ENCODE measurements at regions not wholly inside any gene's neighbourhood (a gene's known extent, or its start where the extent isn't known, plus 50 kb on each side); places are given as distances from the start of the nearest gene placed in this dataset.
"Not testable (repeated sequence)": the region's sequence is repeated elsewhere in the genome, so short reads cannot be mapped to it uniquely, and the experiment has no call there.

GRCh38 chr3:125775106-125775505 is 179.8 kb upstream of the OSBPL11 start:
- not testable (repeated sequence) for H3K27ac ChIP-seq

DNA sequence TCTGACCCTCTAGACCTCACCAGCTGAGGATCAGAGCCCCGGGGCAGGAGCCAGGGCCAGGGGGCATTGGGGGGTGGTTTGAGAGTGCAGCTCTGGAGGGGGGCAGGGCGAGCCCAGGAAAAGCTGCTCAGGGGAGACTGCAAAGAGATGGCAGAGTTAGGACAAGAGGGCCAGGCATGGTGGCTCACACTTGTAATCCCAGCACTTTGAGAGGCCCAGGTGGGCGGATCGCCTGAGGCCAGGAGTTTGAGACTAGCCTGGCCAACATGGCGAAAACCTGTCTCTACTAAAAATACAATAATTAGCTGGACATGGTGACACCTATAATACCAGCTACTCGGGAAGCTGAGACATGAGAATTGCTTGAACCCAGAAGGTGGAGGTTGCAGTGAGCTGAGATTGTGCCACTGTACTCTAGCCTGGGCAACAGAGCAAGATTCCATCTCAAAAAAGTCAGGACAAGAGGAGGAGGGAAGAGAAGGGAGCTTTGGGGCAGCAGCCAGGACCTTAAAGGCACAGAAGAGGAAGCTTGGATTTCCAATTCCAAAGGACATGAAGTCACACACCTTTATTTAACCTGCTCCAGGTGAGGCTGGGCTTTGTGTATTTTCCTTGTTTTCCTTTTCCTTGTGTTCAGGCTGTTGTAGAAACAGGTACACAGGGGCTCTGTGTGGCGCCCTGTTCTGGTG is 180.5 kb upstream of the OSBPL11 start:
- H3K27ac ChIP-seq, result not testable (repeated sequence)

GRCh38 chr3:125779276-125779675 is 184.0 kb upstream of the OSBPL11 start:
- not testable (repeated sequence) for H3K27ac ChIP-seq

DNA sequence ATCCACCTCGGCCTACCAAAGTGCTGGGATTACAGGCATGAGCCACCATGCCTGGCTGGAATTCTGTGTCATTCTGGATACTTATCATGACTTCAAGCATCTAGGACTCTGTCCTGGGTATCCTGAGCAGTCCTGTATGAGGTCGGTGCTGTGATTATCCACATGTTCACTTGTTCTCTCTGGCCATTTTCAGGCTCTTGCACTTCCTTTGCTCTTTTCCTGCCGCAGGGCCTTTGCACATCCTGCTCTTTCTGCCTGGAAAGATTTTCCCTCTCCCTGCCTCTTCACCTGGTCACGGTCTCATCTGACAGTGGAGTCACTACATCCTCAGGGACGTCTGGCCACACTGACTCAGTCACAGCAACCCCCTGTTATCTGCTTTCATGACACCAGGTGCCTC is 184.6 kb upstream of the OSBPL11 start:
- not testable (repeated sequence) for H3K27ac ChIP-seq

DNA sequence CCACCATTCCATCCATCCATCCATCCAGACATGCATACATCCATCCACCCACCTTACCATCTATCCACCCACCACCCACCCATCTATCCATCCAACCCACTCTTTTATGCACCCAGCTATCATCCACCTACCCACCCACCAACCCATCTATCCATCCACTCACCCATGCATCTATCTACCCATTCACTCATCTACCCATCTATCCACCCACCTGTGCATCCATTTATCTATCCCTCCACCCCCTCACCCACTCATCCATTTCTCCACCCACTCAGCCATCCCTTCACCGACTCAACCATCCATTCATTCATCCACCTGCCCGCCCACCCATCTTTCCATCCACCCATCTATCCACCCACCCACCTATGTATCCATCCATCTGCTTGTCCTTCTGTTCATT is 186.4 kb upstream of the OSBPL11 start:
- not testable (repeated sequence) for H3K27ac ChIP-seq

GRCh38 chr3:125790312-125790711 is 178.7 kb upstream of the ROPN1B start:
- not testable (repeated sequence) for H3K27ac ChIP-seq

DNA sequence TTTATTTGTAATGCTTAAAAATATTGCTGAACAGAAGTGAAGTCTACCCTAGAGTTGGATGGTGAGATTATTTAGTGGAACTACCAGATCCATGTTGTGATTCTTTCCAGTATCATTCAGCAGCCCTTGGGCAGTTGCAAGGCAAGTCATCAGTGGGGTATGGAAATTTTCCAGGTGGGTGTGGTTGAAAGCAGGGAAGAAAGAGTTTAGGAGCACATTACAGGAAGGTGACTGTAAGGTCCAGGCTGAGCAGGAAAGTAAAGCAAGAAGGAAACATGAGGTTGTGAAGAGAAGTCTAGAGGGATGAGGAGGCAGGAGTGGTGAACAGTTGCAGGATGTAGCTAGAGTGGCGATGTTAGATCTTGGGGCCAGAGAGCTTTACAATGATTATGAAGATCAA is 178.0 kb upstream of the ROPN1B start:
- H3K27ac ChIP-seq, result not testable (repeated sequence)

DNA sequence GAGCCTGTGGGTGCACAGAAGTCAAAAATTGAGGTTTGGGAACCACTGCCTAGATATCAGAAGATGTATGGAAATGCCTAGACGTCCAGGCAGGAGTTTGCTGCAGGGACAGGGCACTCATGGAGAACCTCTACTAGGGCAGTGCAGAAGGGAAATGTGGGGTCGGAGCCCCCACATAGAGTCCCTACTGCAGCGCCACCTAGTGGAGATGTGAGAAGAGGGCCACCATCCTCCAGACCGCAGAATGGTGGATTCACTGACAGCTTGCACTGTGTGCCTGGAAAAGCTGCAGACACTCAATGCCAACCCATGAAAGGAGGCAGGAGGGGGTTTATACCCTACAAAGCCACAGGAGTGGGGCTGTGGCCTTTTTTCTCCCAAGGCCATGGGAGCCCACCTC is 159.0 kb upstream of the ROPN1B start:
- TF ChIP-seq, protein P1, sequence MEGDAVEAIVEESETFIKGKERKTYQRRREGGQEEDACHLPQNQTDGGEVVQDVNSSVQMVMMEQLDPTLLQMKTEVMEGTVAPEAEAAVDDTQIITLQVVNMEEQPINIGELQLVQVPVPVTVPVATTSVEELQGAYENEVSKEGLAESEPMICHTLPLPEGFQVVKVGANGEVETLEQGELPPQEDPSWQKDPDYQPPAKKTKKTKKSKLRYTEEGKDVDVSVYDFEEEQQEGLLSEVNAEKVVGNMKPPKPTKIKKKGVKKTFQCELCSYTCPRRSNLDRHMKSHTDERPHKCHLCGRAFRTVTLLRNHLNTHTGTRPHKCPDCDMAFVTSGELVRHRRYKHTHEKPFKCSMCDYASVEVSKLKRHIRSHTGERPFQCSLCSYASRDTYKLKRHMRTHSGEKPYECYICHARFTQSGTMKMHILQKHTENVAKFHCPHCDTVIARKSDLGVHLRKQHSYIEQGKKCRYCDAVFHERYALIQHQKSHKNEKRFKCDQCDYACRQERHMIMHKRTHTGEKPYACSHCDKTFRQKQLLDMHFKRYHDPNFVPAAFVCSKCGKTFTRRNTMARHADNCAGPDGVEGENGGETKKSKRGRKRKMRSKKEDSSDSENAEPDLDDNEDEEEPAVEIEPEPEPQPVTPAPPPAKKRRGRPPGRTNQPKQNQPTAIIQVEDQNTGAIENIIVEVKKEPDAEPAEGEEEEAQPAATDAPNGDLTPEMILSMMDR (conservative IDR thresholded peaks at IDR 0.05), result peak; percentile 37

GRCh38 chr3:125822175-125822574 is 146.8 kb upstream of the ROPN1B start:
- not testable (repeated sequence) for H3K27ac ChIP-seq

More for the DNA sequence above, 159.0 kb upstream of the ROPN1B start:
- H3K27ac ChIP-seq, result not testable (repeated sequence)

DNA sequence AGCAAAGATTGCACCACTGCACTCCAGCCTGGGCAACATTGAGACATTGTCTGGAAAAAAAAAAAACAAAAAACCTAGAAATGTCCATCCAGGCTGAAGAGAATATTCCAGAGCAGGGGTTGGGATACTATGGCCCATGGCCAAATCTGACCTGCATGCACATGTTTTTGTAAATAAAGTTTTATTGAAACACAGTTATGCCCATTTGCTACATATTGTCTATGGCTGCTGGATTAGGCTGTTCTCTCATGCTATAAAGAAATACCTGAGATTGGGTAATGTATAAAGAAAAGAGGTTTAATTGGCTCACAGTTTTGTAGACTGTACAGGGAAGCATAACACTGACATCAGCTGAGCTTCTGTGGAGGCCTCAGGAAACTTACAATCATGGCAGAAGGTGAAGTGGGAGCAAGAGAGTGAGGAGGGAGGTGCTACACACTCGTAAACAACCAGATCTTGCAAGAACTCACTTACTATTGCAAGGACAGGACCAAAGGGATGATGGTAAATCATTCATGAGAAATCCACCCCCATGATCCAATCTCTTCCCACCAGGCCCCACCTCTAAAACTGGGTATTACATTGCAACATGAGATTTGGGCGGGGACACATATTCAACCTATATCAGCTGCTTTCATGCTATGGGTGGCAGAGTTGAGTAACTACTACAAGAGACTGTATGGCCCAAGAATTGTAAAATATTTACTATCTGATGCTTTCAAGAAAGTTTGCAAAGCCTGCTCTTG is 137.8 kb upstream of the ROPN1B start:
- H3K27ac ChIP-seq, result not testable (repeated sequence)

DNA sequence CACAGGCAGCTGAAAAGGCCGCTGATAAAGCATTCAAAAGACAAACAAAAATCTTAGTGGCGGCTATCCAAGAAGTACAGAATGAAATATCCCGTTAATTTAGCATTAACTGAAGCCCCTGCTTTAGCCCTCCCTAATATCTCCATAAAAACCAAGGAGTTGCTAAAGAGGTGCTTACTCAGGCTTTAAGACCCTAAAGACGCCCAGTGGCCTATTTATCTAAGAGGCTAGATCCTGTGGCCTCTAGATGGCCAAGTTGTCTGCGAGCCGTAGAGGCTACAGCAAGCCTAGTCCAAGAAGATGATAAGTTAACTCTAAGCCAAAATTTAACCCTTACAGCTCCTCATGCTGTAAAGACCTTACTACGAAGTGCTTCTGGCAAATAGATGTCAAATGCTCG is 133.4 kb upstream of the ROPN1B start:
- not testable (repeated sequence) for H3K27ac ChIP-seq

DNA sequence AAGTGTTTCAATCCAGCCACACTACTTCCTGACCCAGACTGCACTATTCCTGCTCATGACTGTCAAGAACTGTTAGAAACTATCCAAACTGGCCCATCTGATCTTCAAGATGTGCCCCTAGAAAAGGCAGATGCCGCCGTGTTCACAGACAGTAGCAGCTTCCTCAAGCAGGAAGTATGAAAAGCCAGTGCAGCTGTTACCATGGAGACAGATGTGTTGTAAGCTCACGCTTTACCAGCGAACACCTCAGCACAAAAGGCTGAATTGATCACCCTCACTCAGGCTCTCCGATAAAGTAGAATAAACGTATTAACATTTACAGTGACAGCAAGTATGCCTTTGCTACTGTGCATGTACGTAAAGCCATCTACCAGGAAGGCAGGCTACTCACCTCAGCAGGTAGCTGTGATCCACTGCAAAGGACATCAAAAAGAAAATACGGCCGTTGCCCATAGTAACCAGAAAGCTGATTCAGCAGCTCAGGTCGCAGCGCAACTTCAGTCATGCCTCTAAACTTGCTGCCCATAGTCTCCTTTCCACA is 132.9 kb upstream of the ROPN1B start:
- H3K27ac ChIP-seq, result not testable (repeated sequence)

DNA sequence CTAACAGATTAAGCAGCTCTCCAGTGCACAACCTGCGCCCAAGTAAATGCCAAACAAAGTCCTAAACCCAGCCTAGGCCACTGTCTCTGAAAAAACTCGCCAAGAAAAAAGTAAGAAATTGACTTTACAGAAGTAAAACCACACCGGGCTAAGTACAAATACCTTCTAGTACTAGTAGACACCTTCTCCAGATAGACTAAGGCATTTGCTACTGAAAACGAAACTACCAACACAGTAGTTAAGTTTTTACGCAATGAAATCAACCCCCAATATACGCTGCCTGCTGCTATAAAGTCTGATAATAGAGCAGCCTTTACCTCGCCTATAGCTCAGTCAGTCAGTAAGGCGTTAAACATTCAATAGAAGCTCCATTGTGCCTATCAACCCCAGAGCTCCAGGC is 132.2 kb upstream of the ROPN1B start:
- H3K27ac ChIP-seq, result not testable (repeated sequence)

- H3K27ac ChIP-seq, result not testable (repeated sequence)
Observed at GRCh38 chr3:125838857-125839256, 130.1 kb upstream of the ROPN1B start.

GRCh38 chr3:125840465-125840864 is 128.5 kb upstream of the ROPN1B start:
- H3K27ac ChIP-seq, result not testable (repeated sequence)

- not testable (repeated sequence) for H3K27ac ChIP-seq
Observed at GRCh38 chr3:125847966-125848365, 121.0 kb upstream of the ROPN1B start.

DNA sequence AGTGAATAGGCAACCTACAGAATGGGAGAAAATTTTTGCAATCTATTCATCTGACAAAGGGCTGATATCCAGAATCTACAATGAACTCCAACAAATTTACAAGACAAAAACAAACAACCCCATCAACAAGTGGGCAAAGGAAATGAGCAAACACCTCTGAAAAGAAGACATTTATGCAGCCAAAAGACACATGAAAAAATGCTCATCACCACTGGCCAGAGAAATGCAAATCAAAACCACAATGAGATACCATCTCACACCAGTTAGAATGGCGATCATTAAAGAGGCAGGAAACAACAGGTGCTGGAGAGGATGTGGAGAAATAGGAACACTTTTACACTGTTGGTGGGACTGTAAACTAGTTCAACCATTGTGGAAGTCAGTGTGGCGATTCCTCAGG is 114.0 kb upstream of the ROPN1B start:
- H3K27ac ChIP-seq, result not testable (repeated sequence)

DNA sequence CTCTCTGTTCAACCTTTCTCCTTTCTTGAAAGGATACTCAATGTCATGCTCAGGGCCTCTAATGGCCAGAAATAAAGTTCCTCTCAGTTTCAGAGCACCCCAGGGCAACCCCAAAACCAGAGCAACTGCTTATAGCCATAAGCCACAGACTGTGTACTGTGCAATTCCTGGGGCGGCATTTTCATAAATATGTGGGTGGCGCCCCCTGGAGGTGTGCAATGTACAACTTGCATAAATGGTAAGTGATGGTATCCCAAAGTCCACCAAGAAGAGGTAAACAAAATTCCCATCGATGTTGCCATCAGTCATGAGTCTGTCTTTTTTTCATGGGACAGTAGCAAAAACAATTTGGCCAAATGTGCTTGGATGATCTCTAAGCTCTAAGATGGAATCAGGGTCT is 108.4 kb upstream of the ROPN1B start:
- H3K27ac ChIP-seq, result not testable (repeated sequence)

DNA sequence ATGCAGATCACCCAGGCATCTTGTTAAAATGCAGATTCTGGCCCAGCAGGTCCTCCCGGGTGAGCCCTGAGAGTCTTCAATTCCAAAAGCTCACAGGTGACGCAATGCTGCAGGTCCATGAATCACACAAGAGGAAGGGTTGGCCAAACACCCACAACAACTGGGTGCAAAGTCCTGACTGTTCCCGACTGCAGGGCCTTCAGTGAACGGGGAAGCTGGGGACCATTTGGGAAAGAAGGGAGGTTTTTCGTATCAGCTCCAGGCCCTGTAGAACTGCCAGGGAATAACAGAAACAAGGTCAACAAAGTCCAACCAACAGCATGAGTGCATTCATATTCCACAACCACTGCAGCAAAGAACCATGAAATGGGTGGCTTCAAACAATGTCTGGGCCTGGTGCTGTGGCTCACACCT is 106.1 kb upstream of the ROPN1B start:
- H3K27ac ChIP-seq, result not testable (repeated sequence)

GRCh38 chr3:125864532-125864931 is 104.4 kb upstream of the ROPN1B start:
- H3K27ac ChIP-seq, result not testable (repeated sequence)

GRCh38 chr3:125886006-125886405 is 83.0 kb upstream of the ROPN1B start:
- H3K27ac ChIP-seq, result not testable (repeated sequence)

DNA sequence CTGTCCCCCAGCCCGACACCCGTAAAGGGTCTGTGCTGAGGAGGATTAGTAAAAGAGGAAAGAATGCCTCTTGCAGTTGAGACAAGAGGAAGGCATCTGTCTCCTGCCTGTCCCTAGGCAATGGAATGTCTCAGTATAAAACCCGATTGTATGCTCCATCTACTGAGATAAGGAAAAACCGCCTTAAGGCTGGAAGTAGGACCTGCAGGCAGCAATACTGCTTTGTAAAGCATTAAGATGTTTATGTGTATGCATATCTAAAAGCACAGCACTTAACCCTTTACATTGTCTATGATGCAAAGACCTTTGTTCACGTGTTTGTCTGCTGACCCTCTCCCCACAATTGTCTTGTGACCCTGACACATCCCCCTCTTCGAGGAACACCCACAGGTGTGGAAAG is 69.8 kb upstream of the ROPN1B start:
- not testable (repeated sequence) for H3K27ac ChIP-seq
